Right atrium auricular region (tissue), 2 donors: ENCODE measurements at regions not wholly inside any gene's neighbourhood (a gene's known extent, or its start where the extent isn't known, plus 50 kb on each side); places are given as distances from the start of the nearest gene placed in this dataset.

Source experiments
- DNase-seq: peaks from one replicate; pipeline ENCODE4 v3.0.0-alpha.2; 2019; ENCODE audit warnings: low spot score
- H3K27ac ChIP-seq, 2 donors: fragments of 200-600 bp; sonication (generic); 1 replicate in 1 of 2; 2 replicates in 1 of 2; pipeline ENCODE4 v1.5.1; 2016 to 2019
- H3K27me3 ChIP-seq, 2 donors: fragments of 200-600 bp; sonication (generic); one replicate each; pipeline versions ENCODE4 v1.5.1 to v1.6.0; 2017 to 2019
- H3K36me3 ChIP-seq: fragments of 200-600 bp; sonication (generic); one replicate; pipeline ENCODE4 v1.5.1; 2016
- H3K4me1 ChIP-seq, 2 donors: fragments of 200-600 bp; sonication (generic); one replicate each; pipeline versions ENCODE4 v1.5.1 to v1.6.0; 2017 to 2019
- H3K4me3 ChIP-seq, 2 donors: fragments of 200-600 bp; sonication (generic); 1 replicate in 1 of 2; 2 replicates in 1 of 2; pipeline ENCODE4 v1.5.1; 2017 to 2019; ENCODE audit warnings: mild to moderate bottlenecking in 1 of 2, moderate library complexity in 1 of 2
- H3K9me3 ChIP-seq, 2 donors: fragments of 200-600 bp; sonication (generic); one replicate each; pipeline ENCODE4 v1.5.1; 2019
- CTCF ChIP-seq, 2 donors: fragments of 200-600 bp; sonication (generic); IDR thresholded peaks; one replicate each; pipeline ENCODE4 v1.5.1; 2019; ENCODE audit warnings: antibody characterized with exemption in 2 of 2

- TF ChIP-seq CTCF (IDR thresholded peaks at IDR 0.05), result no peak
- H3K27me3 ChIP-seq, result no peaks in the 10 kb centered on the region
- H3K27ac ChIP-seq, result no peak overlapping the region
- H3K4me1 ChIP-seq, result no peaks in the 10 kb centered on the region
- no peak overlapping the region for H3K4me3 ChIP-seq
- no peak for DNase-seq
- peaks cover 0 to 13% of the 10 kb centered on the region in 2 donors for H3K9me3 ChIP-seq
- H3K36me3 ChIP-seq, result no peaks in the 10 kb centered on the region
These were observed 229.4 kb downstream of the PTPRU start for GRCh38 chr1:29465755-29466154.

- no peak overlapping the region for H3K4me3 ChIP-seq
- no peak overlapping the region for H3K27ac ChIP-seq
- H3K4me1 ChIP-seq, result no peaks in the 10 kb centered on the region
- no peaks in the 10 kb centered on the region for H3K27me3 ChIP-seq
- H3K36me3 ChIP-seq, result no peaks in the 10 kb centered on the region
- no peak for TF ChIP-seq CTCF (IDR thresholded peaks at IDR 0.05)
- no peak for DNase-seq
- H3K9me3 ChIP-seq, result peaks cover 0 to 13% of the 10 kb centered on the region in 2 donors
These were observed 225.8 kb downstream of the PTPRU start for GRCh38 chr1:29462096-29462495.

GRCh38 chr1:29461115-29461739 is 224.9 kb downstream of the PTPRU start:
- Histone ChIP-seq H3K27me3 (no peaks in the 10 kb centered on the region), H3K9me3 (peaks cover 0 to 13% of the 10 kb centered on the region in 2 donors), H3K36me3 (no peaks in the 10 kb centered on the region), H3K4me1 (no peaks in the 10 kb centered on the region), H3K4me3 (no peak overlapping the region), H3K27ac (no peak overlapping the region)
- TF ChIP-seq CTCF (IDR thresholded peaks at IDR 0.05), result no peak
- no peak for DNase-seq

GRCh38 chr1:29460694-29461093 is 224.4 kb downstream of the PTPRU start:
- no peaks in the 10 kb centered on the region for H3K36me3 ChIP-seq
- peaks cover 0 to 13% of the 10 kb centered on the region in 2 donors for H3K9me3 ChIP-seq
- no peak for TF ChIP-seq CTCF (IDR thresholded peaks at IDR 0.05)
- no peak overlapping the region for H3K27ac ChIP-seq
- no peaks in the 10 kb centered on the region for H3K4me1 ChIP-seq
- H3K27me3 ChIP-seq, result no peaks in the 10 kb centered on the region
- no peak for DNase-seq
- H3K4me3 ChIP-seq, result no peak overlapping the region

- H3K27me3 ChIP-seq, result no peaks in the 10 kb centered on the region
- DNase-seq, result no peak
- H3K36me3 ChIP-seq, result no peaks in the 10 kb centered on the region
- H3K4me3 ChIP-seq, result no peak overlapping the region
- H3K4me1 ChIP-seq, result no peaks in the 10 kb centered on the region
- H3K27ac ChIP-seq, result no peak overlapping the region
- peaks cover 0 to 8% of the 10 kb centered on the region in 2 donors for H3K9me3 ChIP-seq
- no peak for TF ChIP-seq CTCF (IDR thresholded peaks at IDR 0.05)
These were observed 223.8 kb downstream of the PTPRU start for GRCh38 chr1:29460041-29460610.

GRCh38 chr1:29459620-29459945 is 223.3 kb downstream of the PTPRU start:
- Histone ChIP-seq H3K9me3 (peaks cover 0 to 3% of the 10 kb centered on the region in 2 donors), H3K4me1 (no peaks in the 10 kb centered on the region), H3K36me3 (no peaks in the 10 kb centered on the region), H3K27me3 (no peaks in the 10 kb centered on the region), H3K27ac (no peak overlapping the region), H3K4me3 (no peak overlapping the region)
- TF ChIP-seq CTCF (IDR thresholded peaks at IDR 0.05), result no peak
- DNase-seq, result no peak
